Activated B cell treated with CpG ODN at 0.5 μM for 24 hours (primary cell): ENCODE measurements at regions not wholly inside any gene's neighbourhood (a gene's known extent, or its start where the extent isn't known, plus 50 kb on each side); places are given as distances from the start of the nearest gene placed in this dataset.
"Not testable (repeated sequence)": the region's sequence is repeated elsewhere in the genome, so short reads cannot be mapped to it uniquely, and the experiment has no call there.

Experiments used
- ATAC-seq: fragments of 200-7000 bp; cut with Tn5 transposase; one replicate; pipeline ENCODE4 v1.10.0; 2021; ENCODE audit warnings: low read depth, mild to moderate bottlenecking, moderate library complexity
- CTCF ChIA-PET: fragments of 350-600 bp; sonication (Branson Sonifier 250); formaldehyde crosslinking; loops from one replicate; lab custom pipeline; 2021; ENCODE audit warnings: antibody characterized with exemption; lab: Charles Lee
- POLR2A ChIA-PET: fragments of 350-600 bp; sonication (Branson Sonifier 250); formaldehyde crosslinking; loops from one replicate; lab custom pipeline; 2021; ENCODE audit warnings: antibody characterized with exemption; lab: Charles Lee
- DNase-seq: peaks from one replicate; pipeline ENCODE4 v3.0.0; 2022
- H3K27ac Mint-ChIP-seq: one replicate; pipeline ENCODE4 v1.8.0; 2020; ENCODE audit warnings: mixed read lengths
- H3K27me3 Mint-ChIP-seq: one replicate; pipeline ENCODE4 v1.8.0; 2021; ENCODE audit warnings: mixed read lengths
- H3K36me3 Mint-ChIP-seq: one replicate; pipeline ENCODE4 v1.8.0; 2021; ENCODE audit warnings: low read depth, mixed read lengths
- H3K4me1 Mint-ChIP-seq: one replicate; pipeline ENCODE4 v1.8.0; 2021; ENCODE audit warnings: mixed read lengths
- H3K4me3 Mint-ChIP-seq: one replicate; pipeline ENCODE4 v1.8.0; 2020; ENCODE audit warnings: mild to moderate bottlenecking, mixed read lengths
- H3K9me3 Mint-ChIP-seq: one replicate; pipeline ENCODE4 v1.8.0; 2020; ENCODE audit warnings: mixed read lengths
- intact Hi-C: fragments of 100-400 bp; cut with micrococcal nuclease; formaldehyde crosslinking; loops from one replicate; pipeline ENCODE4 v1.15.1; 2024

GRCh38 chr20:29604163-29604562 lies 1653.3 kb upstream of the DEFB115 start:
- not testable (repeated sequence) for H3K36me3 Mint-ChIP-seq

GRCh38 chr20:29606171-29606570 lies 1651.3 kb upstream of the DEFB115 start:
- ATAC-seq, POLR2A ChIA-PET, intact Hi-C loops, H3K27me3 Mint-ChIP-seq, H3K27ac Mint-ChIP-seq, H3K4me3 Mint-ChIP-seq, H3K36me3 Mint-ChIP-seq, DNase-seq, H3K4me1 Mint-ChIP-seq, H3K9me3 Mint-ChIP-seq, CTCF ChIA-PET: not testable (repeated sequence)

More at GRCh38 chr20:29604163-29604562, 1653.3 kb upstream of the DEFB115 start:
- H3K4me1 Mint-ChIP-seq, H3K4me3 Mint-ChIP-seq, H3K9me3 Mint-ChIP-seq, DNase-seq, H3K27ac Mint-ChIP-seq, ATAC-seq, CTCF ChIA-PET, intact Hi-C loops, H3K27me3 Mint-ChIP-seq, POLR2A ChIA-PET: not testable (repeated sequence)

- H3K4me1 Mint-ChIP-seq, H3K27ac Mint-ChIP-seq, CTCF ChIA-PET, H3K4me3 Mint-ChIP-seq, ATAC-seq, DNase-seq, H3K36me3 Mint-ChIP-seq, intact Hi-C loops, H3K9me3 Mint-ChIP-seq, H3K27me3 Mint-ChIP-seq, POLR2A ChIA-PET: not testable (repeated sequence)
Measured at GRCh38 chr20:29629395-29629794, 1628.1 kb upstream of the DEFB115 start.
